Cardiac fibroblast (primary cell): ENCODE measurements at regions not wholly inside any gene's neighbourhood (a gene's known extent, or its start where the extent isn't known, plus 50 kb on each side); places are given as distances from the start of the nearest gene placed in this dataset.

Source experiments
- DNase-seq, 2 donors: peaks; one replicate each; pipeline versions ENCODE4 v3.0.0 to v3.0.0-alpha.2; 2010; ENCODE audit warnings: low read depth in 2 of 2
- H3K4me3 ChIP-seq, 2 donors: replicated peaks in 1 of 2; 1 replicate in 1 of 2; 2 replicates in 1 of 2; pipeline ENCODE4 v1.5.1; 2011; ENCODE audit warnings: low read depth in 2 of 2, low read length in 2 of 2, mild to moderate bottlenecking in 2 of 2, moderate library complexity in 1 of 2
- TF ChIP-seq, protein P1 (sequence below): IDR thresholded peaks from one replicate; pipeline ENCODE4 v1.5.1; 2011; ENCODE audit warnings: low read depth, mild to moderate bottlenecking, low read length, inconsistent platforms

DNA sequence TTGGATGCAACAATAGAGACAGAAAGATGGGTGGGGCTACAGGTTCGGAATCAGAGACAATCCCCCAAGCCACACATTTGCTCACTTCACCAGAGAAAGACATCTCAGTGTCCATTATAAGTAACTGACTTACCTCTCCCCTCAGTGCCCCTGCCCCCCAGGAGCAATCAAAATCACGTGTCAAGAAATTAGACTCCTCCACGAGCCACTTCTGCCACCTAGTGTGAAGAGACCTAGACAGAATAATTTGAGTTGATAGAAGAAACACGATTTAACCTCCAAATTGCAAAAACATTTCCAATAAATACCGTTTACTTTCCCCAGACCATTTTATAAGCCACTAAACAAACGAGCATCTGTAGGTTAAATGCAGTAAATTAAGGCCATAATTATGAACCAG lies 123.2 kb downstream of the SLC30A10 start:
- TF ChIP-seq, protein P1, sequence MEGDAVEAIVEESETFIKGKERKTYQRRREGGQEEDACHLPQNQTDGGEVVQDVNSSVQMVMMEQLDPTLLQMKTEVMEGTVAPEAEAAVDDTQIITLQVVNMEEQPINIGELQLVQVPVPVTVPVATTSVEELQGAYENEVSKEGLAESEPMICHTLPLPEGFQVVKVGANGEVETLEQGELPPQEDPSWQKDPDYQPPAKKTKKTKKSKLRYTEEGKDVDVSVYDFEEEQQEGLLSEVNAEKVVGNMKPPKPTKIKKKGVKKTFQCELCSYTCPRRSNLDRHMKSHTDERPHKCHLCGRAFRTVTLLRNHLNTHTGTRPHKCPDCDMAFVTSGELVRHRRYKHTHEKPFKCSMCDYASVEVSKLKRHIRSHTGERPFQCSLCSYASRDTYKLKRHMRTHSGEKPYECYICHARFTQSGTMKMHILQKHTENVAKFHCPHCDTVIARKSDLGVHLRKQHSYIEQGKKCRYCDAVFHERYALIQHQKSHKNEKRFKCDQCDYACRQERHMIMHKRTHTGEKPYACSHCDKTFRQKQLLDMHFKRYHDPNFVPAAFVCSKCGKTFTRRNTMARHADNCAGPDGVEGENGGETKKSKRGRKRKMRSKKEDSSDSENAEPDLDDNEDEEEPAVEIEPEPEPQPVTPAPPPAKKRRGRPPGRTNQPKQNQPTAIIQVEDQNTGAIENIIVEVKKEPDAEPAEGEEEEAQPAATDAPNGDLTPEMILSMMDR: no peak
- H3K4me3 ChIP-seq: no peak overlapping the region
- DNase-seq: no peak

DNA sequence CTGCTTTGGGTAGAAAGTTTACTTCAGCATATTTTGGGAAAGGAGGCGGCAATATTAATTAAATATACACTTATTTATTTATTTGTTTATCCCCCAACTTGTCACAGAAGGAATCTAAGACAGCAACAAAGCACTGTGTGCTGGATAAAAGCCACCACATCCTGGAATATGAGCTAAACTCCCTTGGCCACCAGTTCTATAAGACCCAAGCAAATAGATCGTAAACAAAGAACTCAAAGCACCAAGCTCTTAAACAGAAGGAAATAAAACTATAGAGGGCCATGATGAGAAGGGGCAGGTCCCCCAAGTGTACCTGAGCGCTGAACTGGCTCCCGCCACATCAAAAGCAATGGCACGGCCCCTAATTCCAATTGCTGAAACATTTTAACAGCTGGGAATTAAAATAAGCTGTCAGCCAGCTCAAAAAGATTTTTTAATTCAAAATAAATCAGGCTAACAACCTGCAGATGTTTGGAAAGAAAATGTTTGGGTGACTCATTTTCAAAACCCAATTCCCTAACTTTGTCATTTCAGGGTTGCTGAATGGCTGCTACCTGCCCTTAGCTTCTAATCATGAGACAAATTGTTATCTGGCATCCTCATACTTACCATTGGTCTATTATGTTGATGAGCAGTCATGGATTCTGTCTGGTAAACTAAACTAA lies 127.1 kb downstream of the SLC30A10 start:
- TF ChIP-seq, protein P1: no peak
- no peak overlapping the region for H3K4me3 ChIP-seq
- DNase-seq: no peak

DNA sequence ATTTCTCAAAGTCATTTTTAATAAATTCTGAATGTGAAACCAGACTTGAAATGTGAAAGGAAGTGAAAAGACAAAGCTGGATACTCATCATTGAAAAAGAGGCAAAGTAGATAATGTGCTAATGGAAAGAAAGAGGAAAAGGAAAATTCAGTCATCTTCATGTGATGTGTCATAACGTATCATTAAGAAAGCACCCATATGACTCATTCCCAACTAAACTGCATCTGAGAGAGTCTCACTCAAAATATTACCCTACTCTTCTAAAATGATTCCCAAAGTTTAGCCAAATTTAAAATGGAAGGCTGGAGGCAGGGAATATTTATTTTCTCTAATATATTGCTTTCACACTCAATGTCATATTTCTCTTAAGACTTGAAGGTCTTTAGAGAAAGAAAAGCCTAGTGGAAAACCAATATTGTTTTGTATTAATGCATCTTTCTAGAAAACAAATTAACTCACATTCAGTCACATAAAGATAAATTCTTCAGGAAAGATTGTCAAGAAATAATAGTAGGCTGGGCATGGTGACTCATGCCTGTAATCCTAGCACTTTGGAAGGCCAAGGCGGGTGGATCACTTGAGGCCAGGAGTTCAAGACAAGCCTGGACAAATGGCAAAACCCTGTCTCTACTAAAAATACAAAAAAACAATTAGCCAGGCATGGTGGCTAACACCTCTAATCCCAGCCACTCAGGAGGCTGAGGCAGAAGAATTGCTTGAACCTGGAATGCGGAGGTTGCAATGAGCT lies 129.9 kb downstream of the SLC30A10 start:
- no peak overlapping the region for H3K4me3 ChIP-seq
- DNase-seq: peak; percentile 51 to 72
- TF ChIP-seq, protein P1: no peak

DNA sequence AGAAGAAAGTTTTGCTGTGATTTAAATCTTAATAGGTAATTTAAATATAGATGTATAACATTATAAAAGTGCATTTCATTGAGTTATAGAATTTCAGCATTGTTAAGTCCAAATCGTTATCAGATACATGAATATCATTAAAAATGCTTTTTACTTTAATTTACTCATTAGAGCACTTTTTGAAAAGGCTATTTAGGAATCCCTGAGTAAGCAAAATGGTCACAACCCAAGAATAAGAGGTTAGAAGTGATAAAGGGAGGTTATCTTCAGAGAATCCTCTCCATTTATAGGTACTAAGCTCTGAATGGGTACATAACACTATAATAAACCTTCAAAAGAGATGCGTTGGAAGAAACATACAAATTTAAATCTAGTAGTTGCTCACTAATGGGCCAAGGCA lies 130.7 kb downstream of the SLC30A10 start:
- TF ChIP-seq, protein P1: no peak
- DNase-seq: no peak
- H3K4me3 ChIP-seq: no peak overlapping the region

DNA sequence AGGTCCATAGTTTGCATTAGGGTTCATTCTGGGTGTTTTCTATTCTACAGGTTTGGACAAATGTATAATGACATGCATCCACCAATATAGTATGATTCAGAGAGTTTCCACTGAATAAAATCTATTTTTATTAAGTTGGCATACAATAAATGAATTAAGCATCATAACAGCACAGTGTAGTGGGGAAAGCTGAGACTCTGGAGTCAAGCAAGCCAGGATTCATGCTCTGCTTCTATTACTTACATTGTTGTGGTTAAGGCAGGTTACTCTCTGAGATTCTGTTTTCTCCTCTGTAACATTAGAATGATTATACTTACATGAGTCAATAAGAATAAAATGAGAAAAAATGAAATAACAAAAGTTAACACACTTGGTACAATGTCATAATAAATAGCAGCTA lies 131.3 kb downstream of the SLC30A10 start:
- H3K4me3 ChIP-seq: no peak overlapping the region
- TF ChIP-seq, protein P1: no peak
- DNase-seq: no peak

GRCh38 chr1:219795363-219795917 lies 132.9 kb downstream of the SLC30A10 start:
- no peak for DNase-seq
- TF ChIP-seq, protein P1: no peak
- H3K4me3 ChIP-seq: no peak overlapping the region
